ENCODE measurements at regions not wholly inside any gene's neighbourhood (a gene's known extent, or its start where the extent isn't known, plus 50 kb on each side); places are given as distances from the start of the nearest gene placed in this dataset.

GRCh38 chr12:111251058-111251730, 117.7 kb downstream of the PHETA1 start:
- TF ChIP-seq CTCF (IDR thresholded peaks at IDR 0.05; ENCODE audit: control extremely low read depth, extremely low read depth, low read depth, missing control alignments) = no peak
- ChIA-PET CTCF (no interaction called here), POLR2A (no interaction called here)
- no peak for DNase-seq (ENCODE audit: extremely low spot score)

GRCh38 chr12:111250251-111250881, 118.5 kb downstream of the PHETA1 start:
- no peak for TF ChIP-seq CTCF (IDR thresholded peaks at IDR 0.05; ENCODE audit: control extremely low read depth, extremely low read depth, low read depth, missing control alignments)
- DNase-seq (ENCODE audit: extremely low spot score) = no peak
- POLR2A ChIA-PET = no interaction called here
- CTCF ChIA-PET = interaction anchor here (0.5 to 1.5 kb wide), 2 partner anchors 9 to 26 kb away, joined by 3 read pairs; no protein-coding TSS in a partner anchor

DNA sequence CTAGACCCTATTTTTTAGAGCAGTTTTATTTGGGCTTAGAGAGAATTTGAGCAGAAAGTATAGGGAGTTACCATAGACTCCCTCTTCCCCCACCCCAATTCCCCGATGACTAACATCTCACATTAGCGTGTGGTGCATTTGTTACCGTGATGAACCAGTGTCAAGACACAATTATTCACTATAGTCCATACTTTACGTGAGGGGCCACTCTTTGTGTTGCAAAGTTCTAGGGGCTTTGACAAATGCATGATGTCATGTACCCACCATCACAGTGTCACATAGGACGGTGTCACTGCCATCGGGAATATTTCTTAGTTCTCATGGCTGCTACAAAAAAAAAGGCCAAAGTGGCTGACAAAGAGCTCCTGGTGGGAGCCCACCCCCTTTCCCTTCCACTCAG, 119.1 kb downstream of the PHETA1 start:
- POLR2A ChIA-PET = no interaction called here
- CTCF ChIA-PET = interaction anchor here (1.5 kb wide), 1 partner anchor 26 kb away, joined by 3 read pairs; no protein-coding TSS in a partner anchor
- TF ChIP-seq CTCF (IDR thresholded peaks at IDR 0.05; ENCODE audit: control extremely low read depth, extremely low read depth, low read depth, missing control alignments) = no peak
- DNase-seq (ENCODE audit: extremely low spot score) = no peak

DNA sequence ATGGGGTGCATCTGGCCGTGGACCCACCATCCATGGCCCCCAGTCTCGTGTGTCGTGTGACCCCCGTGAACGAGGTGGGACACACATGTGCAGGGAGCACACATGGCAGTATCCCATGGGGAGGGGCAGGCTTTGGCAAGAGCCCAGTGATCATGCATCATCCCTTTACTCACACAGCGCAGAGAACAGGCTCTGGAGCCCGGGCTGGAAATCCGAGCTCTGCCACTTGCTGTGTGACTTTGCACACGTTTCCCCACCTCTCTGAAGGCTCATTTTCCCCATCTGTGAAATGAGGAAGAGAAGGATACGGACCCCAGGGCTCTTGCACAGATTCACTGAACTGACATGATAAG, 119.9 kb downstream of the PHETA1 start:
- ChIA-PET POLR2A (no interaction called here), CTCF (no interaction called here)
- TF ChIP-seq CTCF (IDR thresholded peaks at IDR 0.05; ENCODE audit: control extremely low read depth, extremely low read depth, low read depth, missing control alignments) = no peak
- no peak for DNase-seq (ENCODE audit: extremely low spot score)

DNA sequence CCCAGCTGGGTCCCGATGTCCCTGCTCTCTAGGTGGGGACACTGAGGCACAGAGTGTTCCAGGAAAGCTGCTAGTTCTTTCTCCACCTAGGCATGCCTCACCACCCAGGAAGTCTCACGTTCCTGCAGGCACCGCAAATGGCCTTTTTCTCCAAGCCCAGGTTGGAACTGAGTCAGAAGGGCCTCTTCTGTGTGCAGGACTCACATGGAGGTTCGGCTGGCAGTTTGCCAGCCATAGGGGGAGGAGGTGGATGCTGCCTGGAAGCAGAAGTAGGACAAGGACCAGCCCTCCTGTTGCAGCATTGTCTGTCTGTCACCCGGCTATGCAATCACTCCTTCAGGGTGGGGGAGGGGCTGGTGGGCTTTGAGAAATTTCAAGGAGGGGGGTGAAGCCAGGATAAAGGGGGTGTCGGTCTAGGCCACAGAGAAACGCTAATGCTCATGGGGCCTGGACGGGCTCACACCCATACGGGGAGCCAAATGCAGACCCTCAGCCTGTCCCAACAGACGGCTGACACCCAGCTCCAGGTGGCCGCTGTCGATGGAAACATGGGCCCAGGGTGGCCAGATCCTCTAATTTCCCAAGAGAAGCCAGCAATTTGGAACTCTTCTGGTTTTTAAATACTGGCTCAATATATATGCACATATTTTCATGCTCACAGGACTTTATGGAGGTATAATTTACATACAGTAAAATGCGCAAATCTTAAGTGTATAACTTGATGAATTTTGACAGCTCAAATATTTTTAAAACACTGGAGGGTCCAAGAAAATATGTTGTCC, 120.5 kb downstream of the PHETA1 start:
- no peak for DNase-seq (ENCODE audit: extremely low spot score)
- ChIA-PET POLR2A (no interaction called here), CTCF (no interaction called here)
- no peak for TF ChIP-seq CTCF (IDR thresholded peaks at IDR 0.05; ENCODE audit: control extremely low read depth, extremely low read depth, low read depth, missing control alignments)

- ChIA-PET POLR2A (no interaction called here), CTCF (no interaction called here)
- no peak for DNase-seq (ENCODE audit: extremely low spot score)
- no peak for TF ChIP-seq CTCF (IDR thresholded peaks at IDR 0.05; ENCODE audit: control extremely low read depth, extremely low read depth, low read depth, missing control alignments)
These were observed 121.7 kb downstream of the PHETA1 start for GRCh38 chr12:111247083-111247783.

Data from GM10248 (cell line).